DMS 273 (cell line): ENCODE measurements at regions not wholly inside any gene's neighbourhood (a gene's known extent, or its start where the extent isn't known, plus 50 kb on each side); places are given as distances from the start of the nearest gene placed in this dataset.

Source experiments
- DNase-seq: peaks from one replicate; lab custom pipeline; 2025; ENCODE audit not compliant: unreplicated experiment; lab: John Stamatoyannopoulos, UW

DNA sequence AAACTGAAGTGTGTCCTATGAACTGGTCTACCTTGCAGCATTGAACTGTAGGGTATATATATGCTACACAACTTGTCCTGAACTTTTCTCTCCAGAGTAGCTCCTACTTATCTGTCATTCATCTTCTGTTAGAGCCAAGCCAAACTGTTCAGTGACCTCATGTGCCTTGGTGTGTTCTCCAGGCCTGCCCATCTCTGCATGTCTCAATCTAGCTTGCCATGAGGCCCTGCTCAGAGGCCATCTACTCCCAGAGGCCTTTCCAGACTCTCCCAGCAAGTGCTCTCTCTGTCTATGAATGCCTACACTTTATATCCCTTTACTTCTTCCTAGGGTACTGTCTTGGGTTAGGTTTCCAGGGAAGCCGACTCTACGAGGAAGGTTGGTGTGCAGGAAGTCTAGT lies 99.8 kb upstream of the MTPN start:
- DNase-seq: no peak

DNA sequence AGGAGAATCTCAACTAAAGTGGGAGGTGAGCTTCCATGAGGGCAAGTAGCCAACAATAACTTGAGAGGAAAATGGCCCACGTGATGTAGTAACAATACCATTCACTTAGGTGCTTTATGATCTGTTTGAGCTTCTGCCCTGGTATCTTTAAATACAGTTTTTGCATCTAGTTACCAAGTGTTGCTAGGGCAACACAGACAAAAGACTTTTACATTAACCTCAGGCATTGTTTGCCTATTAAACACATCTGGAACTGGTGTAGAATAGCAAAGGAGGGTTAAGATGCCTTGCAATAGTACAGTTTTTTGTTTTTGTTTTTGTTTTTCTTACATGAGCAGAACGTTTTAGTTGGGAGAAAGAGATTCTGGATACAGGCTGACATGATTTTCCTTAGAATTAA lies 97.7 kb upstream of the MTPN start:
- no peak for DNase-seq

DNA sequence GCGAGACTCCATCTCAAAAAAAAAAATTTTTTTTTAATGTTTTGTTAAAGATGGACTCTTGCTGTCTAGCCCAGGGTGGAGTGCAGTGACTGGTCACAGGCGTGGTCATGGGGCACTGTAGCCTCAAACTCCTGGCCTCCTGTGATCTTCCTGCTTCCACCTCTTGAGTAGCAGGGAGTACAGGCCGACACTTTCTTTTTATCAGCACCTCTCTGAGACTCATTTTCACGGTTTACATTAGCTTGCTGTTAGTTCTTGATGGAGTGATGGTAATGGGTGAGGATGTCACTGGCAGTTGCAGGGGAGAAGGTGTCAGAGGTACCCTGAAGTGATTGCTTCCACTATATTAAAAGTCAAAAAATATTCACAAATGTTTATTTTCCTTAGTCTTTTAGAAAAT lies 95.3 kb upstream of the MTPN start:
- DNase-seq: no peak

DNA sequence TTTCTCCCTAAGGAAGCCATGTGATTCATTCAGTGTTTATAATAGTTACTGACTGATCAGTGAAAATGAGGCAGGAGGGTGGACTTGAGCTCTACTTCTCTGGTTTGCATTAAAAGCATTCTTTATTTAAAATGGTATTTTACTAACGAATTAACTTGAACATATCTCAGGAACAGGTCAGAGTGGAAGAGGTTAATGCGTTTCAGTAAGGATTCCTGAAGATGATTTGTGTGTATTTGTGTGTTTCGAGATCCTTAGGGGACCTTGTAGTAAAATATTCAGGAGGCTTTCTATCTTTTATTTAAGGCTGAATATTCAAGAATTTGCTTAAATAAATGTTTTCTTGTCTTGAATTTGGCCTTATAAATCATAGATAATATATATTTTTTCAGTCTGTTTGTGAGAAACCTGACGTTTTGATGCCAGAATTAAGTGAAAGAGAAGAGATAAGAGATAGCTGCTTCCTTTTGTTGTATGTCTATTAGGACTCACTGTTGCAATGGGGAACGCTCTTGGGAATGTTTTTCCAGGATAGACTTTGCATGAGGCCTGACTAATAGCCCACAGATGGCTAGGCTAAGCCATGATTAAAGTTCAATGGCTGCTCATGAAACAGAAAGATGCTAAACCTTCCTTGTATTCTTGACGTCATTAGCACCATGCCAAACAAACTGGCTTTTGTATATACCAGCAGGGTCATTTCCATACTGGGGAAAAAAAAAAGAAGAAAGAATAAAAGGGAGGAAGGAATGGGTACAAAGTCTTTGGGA lies 93.8 kb upstream of the MTPN start:
- DNase-seq: no peak

DNA sequence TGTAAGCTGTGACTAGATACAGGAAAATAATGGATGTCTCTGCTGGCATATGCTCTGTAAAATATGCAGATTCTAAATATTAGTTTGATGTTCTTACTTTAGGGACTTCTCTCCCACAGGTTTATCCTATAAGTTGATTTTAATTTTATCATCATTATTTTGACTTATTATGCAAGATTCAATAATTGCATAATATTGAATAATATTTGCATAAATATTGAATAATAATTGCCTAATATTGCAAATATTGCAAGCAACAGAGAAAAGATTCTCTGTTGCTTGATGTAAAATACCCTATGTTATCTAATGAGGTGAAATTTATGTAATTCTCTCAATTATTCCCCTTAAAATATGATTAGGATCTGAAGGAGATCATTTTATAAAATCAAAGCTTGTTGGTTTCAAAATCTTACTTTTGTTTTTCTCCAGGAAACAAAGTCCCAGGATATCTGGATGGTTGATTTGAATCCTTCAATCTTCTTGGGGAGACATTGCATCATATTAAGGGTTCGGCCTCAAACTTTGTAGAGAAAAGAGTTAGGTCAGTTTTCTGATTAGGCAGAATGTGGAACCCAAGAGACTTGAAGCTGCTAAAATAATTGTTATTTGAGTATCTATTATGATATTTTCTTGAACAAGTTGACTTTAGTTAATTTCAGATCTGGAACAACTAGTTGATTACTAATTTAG lies 92.8 kb upstream of the MTPN start:
- DNase-seq: no peak

DNA sequence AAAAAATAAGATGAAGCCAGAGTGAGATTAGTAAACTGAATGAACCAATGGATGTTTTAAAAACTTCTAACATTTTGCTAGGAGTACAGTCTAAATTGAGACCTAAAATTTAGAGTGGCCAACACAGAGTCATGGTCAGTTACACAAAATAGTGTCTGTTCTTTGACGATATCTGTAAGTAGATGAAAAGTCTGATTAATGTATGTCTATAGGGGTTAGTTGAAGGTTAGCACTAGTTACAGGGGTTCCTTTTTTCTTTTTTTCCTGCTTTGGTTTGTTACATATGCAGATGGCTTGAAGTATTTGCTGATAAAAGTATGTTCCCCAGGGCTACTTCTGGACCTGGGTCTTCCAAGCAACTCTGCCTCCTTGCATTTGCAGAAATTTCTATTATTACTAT lies 90.1 kb upstream of the MTPN start:
- DNase-seq: no peak

DNA sequence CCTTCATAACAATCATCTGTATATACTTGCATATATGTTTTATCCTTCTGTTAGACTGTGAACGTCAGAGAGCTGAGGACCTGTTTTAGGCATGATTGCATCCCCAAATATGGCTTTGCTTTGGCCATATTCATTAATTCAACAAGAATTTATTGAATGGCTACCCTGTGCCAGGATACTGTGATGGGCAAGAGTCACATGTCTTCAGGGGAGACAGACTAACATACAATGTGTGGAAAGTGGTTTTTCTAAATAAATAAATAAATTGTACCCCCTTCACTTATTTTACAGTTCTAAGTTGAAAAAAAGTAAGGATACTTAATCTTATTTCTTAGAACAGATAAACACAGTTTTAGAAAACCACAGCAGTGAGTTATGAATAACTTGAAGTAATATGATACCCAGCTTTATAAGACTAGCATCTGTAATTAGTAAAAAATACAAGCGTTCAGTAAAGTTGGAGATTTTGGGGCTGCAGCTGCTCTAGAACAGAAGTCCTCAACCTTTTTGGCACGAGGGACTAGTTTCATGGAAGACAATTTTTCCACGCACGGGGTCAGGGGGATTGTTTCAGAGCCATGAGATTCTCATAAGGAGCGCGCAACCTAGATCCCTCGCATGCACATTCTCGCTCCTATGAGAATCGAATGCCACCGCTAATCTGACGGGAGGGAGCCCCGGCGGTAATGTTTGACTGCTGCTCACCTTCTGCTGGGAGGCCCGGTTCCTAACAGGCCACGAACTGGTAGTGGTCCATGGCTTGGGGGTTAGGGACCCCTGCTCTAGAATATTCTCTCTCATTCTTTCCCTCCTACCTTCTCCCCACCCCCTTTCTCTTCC lies 89.4 kb upstream of the MTPN start:
- DNase-seq: no peak

DNA sequence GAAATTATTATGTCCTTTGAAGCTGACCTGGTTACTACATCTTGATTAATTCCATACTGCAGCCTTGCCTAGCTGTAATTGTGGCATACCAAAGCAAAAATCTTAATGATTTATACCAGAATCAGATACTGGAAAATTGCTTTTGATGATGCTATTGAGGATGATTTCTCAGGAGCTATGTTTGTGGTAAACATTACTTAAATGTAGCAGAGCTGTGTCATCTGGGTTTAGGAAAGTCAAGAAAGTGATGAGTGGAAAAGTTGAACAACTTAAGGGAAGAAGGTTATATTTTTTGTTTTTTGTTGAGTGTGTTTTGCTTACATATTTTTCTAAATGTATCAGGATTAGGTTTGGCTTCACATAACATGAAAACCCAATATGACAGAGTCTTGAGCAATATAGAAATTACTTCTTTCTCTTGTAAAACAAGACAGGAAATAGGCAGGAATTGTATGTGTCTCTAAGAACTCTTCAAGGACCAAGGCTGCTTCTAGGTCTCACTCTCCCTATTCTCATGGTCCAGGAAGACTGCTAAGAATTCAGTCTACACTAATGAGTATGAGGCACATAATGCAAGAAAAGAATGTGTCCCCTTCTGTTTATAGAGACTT lies 87.6 kb upstream of the MTPN start:
- no peak for DNase-seq

DNA sequence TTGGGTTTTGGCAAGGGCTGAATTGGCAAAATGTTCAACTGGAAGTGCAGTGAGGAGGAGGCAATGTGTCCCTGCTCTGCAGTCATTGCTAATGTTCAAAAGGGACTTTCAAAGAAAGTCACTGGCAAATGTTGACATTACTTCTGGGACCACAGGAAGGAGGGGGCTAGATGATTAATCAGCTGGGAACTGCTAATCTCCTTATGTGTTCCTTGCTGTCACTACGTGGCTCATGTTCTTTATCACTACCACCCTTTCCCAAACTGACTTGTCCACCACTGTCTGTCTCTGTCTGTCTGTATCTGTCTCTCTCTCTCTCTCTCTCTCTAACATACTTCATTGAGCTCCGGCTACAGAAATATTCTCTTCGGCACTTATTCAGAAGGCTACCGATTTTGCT lies 86.9 kb upstream of the MTPN start:
- DNase-seq: no peak

DNA sequence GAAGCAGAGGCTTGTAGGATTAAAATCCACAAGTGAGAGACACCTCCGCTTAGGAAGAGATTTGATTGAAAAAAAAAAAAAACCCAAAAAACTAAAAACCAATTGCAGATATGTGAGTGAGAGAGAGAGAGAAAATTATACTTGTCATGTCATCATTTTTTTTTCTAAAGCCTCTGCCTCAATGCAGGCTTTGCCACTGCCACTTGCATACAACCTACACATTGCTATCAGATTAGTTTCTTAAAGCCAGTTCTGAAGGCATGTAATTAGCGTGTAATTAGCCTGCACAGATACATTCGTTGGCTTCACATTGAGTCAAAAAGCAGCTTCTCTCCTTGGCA lies 86.1 kb upstream of the MTPN start:
- DNase-seq: no peak

DNA sequence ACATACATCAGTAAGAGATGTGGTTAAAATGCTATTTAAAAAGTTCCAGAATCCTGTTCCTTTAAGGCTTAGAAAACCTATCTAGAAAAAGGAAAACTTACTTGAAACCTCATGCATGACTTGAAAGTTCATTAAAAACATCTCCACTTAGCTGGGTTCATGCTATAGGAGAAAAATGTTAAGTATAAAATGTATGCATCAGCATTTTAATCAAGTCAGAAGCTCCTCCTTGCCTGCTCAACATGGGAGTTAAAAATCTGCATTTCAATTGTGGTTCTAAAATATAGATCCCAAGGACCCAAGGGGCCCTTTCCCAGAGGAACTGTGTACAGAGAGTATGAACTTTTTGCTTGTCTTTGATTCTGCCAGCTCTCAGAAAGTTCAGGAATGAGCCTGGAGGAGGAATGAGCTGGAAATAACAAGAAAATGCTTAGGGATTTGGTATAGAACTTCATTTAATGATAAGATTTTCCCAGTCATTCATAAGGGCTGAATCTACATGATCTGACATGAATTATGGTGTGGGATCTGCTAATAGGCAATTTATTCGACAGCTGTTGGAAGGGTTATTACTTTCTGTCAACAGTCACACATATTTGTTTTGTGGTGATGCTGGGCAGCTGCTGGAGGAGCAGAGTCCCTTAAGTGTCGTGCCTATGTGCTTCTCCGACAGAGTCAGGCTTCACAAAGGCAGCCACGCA lies 85.6 kb upstream of the MTPN start:
- DNase-seq: no peak

DNA sequence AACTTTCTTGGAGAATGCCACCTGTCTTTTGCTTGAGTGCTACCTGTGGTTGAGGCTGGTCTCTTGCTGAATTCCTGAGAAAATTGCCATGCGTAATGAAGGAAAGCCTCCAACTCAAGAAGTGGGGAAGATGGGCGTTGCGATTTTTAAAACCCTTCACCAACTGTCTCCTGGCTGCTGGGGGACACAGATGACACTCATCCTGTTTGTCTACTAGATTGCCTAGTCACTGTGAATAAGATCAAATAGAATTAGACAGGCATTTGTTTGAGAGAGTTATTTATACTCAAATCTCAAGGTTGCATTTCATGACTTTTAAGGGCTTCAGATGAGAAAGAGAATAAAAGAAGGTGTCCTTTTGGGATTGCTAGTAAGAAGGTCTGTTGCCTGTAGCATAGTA lies 84.3 kb upstream of the MTPN start:
- DNase-seq: no peak

DNA sequence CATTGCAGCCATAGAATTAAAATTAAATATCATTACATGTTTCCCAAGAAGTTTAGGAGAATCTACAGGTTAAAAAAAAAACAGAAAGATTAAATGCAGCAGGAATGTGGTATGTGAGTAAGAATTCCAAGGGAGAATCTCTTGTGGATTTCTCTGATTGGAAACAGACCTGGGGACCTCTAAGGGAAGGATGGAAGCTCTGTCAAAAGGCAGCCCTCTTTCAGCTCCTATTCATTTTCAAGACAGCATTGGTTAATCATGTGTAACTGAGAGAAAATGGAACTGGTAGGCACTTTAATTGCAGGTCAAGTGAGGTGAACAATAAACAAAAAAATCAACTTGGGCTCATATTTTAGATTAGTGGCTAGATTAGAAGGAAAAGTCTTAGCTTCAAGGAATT lies 81.4 kb upstream of the MTPN start:
- DNase-seq: no peak

DNA sequence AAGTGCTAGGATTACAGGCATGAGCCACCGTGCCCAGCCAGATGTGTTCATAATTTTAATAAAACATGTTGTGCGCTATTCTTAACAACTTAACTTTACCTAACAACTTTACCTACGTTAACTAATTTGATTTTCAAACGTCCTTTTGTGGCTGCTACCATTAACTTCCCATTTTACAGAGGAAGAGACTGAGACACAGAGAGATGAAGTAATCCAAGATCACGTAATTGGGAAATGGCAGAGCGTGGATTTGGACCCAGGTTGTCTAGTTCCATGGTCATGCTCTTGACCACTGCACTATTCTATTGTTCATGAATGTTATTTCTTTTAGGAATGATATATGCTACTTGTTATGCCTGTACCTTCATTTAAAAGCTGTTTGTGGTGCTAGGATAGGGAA lies 80.3 kb upstream of the MTPN start:
- DNase-seq: no peak

DNA sequence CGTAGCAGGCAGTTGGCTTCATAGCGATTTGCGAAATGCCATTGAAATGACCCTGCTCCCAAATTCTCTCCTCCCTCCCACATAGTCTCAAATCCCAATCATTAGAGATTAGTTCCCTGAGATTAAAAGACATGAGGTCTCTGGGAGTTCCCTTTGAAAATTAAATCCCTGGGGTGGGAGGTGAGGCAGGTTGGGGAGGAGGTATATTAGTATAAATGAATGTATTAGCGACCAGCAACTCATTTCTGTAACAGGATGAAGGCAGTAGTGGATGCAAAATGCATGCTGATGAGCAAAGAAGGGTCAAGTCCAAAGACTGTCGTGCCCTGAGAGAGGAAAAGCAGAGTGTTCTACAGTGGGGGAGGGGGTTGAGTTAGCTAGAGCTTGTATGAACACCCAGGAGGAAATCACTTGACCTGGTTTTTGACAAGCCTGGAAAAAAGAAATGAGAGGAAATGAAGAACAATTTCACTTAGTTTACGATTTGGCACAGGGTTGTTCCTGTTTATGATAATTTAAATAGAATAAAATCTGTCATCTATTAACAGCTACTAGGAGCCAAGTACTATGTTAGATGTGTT lies 79.6 kb upstream of the MTPN start:
- no peak for DNase-seq

DNA sequence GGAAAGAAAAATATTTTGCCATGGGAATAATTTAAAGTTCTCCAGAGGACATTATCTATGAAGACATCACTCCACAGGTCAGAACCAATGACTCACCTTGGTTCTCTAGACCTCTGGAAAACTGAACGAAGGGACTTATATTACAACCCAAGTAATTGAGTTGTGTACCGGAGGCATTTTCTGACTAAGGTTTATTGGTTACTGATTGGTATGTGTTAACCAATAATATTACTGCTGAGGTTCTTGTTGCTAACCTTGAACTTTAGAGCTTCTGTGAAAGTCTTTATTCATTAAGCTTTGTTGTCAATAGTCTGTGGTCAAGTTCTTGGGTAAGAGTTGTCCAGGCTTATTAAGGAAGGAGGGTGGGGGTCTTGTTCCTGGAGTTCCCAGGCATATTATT lies 78.1 kb upstream of the MTPN start:
- no peak for DNase-seq

DNA sequence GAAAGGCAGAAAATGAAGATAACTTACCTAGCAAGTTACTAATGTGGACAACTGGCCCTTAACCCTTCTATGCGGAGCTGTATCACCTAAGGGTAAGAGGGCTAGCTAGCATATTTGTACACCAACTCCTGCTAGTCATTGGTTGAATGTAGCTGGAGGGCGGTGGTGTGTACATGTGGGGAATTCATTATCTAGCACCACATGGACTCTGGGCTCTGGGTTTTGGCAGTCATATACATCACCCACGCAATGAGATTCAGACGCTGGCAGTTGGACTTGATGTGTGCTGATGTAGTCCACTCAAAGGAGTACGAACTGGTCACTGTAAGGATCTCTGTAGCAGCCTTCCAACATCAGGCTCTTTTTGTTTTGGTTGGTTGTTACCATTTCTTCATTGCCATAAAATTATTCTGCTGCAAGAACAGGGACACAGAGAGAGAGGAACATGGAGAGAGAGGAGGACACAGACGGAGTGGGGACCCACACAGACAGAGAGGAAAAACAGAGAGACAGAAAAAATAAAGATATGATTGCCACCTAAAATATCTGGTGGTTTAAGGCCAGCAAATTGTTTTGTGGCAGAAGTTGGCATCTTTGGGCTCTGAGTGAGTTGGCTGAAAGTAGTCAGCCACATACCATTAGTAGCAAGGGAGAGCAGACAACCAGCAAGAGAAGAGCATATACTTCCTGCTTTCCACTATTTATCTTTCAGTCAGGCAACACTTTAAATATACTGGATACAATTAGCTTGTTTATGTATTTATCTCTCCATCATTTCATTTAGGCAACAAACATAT lies 76.7 kb upstream of the MTPN start:
- DNase-seq: no peak

DNA sequence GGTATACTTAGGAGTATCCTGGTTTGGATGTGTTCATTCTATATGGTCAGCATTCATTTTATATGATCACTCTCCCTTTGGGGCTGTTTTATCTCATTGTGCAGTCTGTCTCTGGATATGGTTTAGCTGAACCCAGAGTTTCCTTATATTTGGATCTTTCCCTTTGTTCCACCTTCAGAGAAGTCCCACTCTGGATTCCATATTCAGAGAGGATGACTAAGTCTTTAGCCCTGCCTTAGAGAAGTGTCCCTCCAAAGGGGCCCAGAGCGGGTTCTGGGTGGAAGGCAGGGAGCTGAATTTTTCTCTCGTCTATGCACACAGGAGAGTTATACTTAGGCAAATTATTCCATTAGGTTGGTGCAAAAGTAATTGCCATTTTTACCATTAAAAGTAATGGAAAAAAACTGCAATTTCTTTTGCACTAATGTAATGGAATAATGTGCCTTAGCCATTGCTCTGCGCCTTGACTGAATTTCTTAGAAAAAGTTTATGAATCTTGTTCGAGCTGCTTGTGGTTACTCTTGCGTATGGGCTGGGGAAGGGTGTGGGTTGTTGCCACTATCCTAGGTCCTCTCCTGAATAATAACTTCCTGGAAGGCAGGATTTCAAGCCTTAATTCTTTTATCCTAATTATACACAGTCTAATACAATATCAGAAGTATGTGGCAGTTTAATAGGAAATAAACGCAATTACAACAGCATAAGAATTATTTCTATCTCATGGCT lies 74.2 kb upstream of the MTPN start:
- no peak for DNase-seq

DNA sequence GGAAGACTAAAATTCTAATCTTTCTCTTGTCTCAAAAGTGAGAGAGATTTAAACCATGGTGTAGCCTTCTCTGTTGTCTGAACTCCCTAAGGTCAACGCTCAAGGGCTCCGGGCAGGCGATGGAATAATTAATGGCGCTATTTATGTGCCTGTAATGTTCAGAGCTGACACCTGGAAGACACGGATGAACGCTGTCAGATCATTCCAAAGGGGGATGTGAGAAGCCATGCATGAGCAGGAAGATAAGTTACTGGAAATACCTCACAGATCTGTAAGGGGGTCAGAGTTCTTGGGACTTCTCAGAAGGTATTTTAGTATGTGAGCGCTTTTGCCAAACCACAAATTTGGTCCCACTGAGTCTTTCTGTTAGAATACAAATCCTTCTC lies 73.3 kb upstream of the MTPN start:
- no peak for DNase-seq
